ENCODE measurements at regions not wholly inside any gene's neighbourhood (a gene's known extent, or its start where the extent isn't known, plus 50 kb on each side); places are given as distances from the start of the nearest gene placed in this dataset.

DNA sequence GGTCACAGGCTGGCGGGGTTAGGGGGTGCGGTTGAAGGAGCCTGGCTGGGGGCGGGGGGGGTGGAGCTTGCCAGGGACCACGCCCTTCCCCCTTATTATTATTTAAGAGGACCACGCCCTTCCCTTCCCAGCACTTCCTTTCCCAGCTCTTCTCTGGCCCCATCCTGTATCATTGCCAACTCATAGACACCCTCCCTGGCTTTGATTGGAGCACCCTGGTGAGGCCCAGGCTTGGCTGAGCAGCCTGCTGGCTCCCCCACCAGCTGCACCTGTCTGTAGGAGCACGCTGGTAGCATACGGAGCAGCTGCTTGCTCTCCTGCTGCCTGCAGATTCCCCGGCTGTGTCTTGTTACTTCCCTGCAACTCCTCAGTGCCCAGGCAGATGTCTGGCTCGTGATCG lies 62.5 kb upstream of the PDX1 start:
- POLR2A ChIA-PET: no interaction called here
- TF ChIP-seq ARNT (IDR thresholded peaks at IDR 0.05) (no peak), SUZ12 (IDR thresholded peaks at IDR 0.05) (no peak), NFRKB (IDR thresholded peaks at IDR 0.05) (no peak), BHLHE40 (IDR thresholded peaks at IDR 0.05; ENCODE audit: borderline replicate concordance) (no peak), TARDBP (IDR thresholded peaks at IDR 0.05) (no peak), LEF1 (IDR thresholded peaks at IDR 0.05; ENCODE audit: borderline replicate concordance) (no peak), SP1 (IDR thresholded peaks at IDR 0.05) (no peak)
- CTCF ChIA-PET: no interaction called here
- DNase-seq (ENCODE audit: extremely low spot score): no peak

- no peak for DNase-seq (ENCODE audit: extremely low spot score)
- TF ChIP-seq ELF4 (IDR thresholded peaks at IDR 0.05) (no peak), ZNF384 (IDR thresholded peaks at IDR 0.05) (no peak), L3MBTL2 (conservative IDR thresholded peaks at IDR 0.05) (no peak), SP1 (IDR thresholded peaks at IDR 0.05) (no peak), ARNT (IDR thresholded peaks at IDR 0.05) (no peak), BHLHE40 (IDR thresholded peaks at IDR 0.05; ENCODE audit: borderline replicate concordance) (no peak), FOXA1 (IDR thresholded peaks at IDR 0.05) (no peak), FOXK2 (IDR thresholded peaks at IDR 0.05) (no peak)
- ChIA-PET POLR2A (no interaction called here), CTCF (no interaction called here)
Measured at GRCh38 chr13:27858046-27858445, 61.8 kb upstream of the PDX1 start.

- no peak for TF ChIP-seq SP1 (IDR thresholded peaks at IDR 0.05)
- no peak for TF ChIP-seq ZNF384 (IDR thresholded peaks at IDR 0.05)
- no peak for TF ChIP-seq CTBP1 (IDR thresholded peaks at IDR 0.05; ENCODE audit: borderline replicate concordance)
- TF ChIP-seq LEF1 (IDR thresholded peaks at IDR 0.05; ENCODE audit: borderline replicate concordance): no peak
- TF ChIP-seq ARNT (IDR thresholded peaks at IDR 0.05): no peak
- ChIA-PET CTCF (interaction anchor here (0.7 kb wide), 1 partner anchor 123 kb away, joined by 3 read pairs; no protein-coding TSS in a partner anchor), POLR2A (no interaction called here)
Measured at GRCh38 chr13:27860743-27861142, 59.1 kb upstream of the PDX1 start.

GRCh38 chr13:27861165-27861564 lies 58.6 kb upstream of the PDX1 start:
- no peak for DNase-seq (ENCODE audit: extremely low spot score)
- ChIA-PET POLR2A (no interaction called here), CTCF (interaction anchor here (0.7 kb wide), 1 partner anchor 123 kb away, joined by 3 read pairs; no protein-coding TSS in a partner anchor)
- no peak for TF ChIP-seq BHLHE40 (IDR thresholded peaks at IDR 0.05; ENCODE audit: borderline replicate concordance)
- TF ChIP-seq SP1 (IDR thresholded peaks at IDR 0.05): no peak
- TF ChIP-seq L3MBTL2 (conservative IDR thresholded peaks at IDR 0.05): no peak
- TF ChIP-seq HDGF (IDR thresholded peaks at IDR 0.05; ENCODE audit: borderline replicate concordance): no peak
- TF ChIP-seq FOXA1 (IDR thresholded peaks at IDR 0.05): no peak
- no peak for TF ChIP-seq NFRKB (IDR thresholded peaks at IDR 0.05)
- TF ChIP-seq LEF1 (IDR thresholded peaks at IDR 0.05; ENCODE audit: borderline replicate concordance): no peak
- TF ChIP-seq ARNT (IDR thresholded peaks at IDR 0.05): no peak
- no peak for TF ChIP-seq SUZ12 (IDR thresholded peaks at IDR 0.05)
- TF ChIP-seq FOXK2 (IDR thresholded peaks at IDR 0.05): no peak
- TF ChIP-seq ZNF384 (IDR thresholded peaks at IDR 0.05): no peak
- no peak for TF ChIP-seq CTBP1 (IDR thresholded peaks at IDR 0.05; ENCODE audit: borderline replicate concordance)
- no peak for TF ChIP-seq FOXM1 (IDR thresholded peaks at IDR 0.05; ENCODE audit: borderline replicate concordance)
- TF ChIP-seq, protein P1, sequence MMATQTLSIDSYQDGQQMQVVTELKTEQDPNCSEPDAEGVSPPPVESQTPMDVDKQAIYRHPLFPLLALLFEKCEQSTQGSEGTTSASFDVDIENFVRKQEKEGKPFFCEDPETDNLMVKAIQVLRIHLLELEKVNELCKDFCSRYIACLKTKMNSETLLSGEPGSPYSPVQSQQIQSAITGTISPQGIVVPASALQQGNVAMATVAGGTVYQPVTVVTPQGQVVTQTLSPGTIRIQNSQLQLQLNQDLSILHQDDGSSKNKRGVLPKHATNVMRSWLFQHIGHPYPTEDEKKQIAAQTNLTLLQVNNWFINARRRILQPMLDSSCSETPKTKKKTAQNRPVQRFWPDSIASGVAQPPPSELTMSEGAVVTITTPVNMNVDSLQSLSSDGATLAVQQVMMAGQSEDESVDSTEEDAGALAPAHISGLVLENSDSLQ (IDR thresholded peaks at IDR 0.05): no peak

More at GRCh38 chr13:27860743-27861142, 59.1 kb upstream of the PDX1 start:
- no peak for DNase-seq (ENCODE audit: extremely low spot score)

DNA sequence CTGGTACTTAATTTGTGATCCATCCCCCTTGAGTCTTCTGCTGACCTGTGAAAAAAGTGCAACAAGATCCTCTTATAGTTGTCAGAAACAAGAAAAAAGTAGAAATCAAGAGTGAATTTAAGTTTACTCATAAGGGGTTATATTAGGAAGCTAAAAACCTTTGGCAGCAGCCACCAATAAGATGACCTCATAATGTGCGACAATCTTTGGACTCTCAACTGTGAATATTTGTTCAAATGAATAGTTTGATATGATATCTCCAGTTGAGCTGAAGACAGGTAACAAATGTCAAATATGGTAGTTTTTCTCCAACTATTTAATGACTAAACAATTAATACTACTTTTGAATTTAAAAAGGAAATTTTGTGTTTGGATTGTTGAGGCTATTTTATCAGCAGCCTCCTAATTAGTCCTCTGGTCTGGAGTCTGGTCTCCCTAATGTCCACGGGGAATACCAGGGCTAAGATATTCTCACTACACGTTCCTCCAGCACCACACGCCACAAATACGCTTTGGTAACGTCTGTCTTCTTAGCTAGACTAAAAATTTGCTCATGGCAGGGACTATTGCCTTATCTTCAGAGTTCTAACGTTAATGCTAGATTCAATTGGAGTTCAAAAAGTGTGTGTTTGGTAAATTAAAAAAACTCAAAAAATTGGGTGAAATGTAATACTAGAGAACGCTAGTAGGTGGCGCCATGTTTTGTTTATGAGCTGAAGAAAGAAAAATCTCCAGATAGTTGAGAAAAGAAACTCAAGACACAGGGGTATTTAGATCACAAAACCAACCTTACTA lies 51.0 kb upstream of the PDX1 start:
- DNase-seq (ENCODE audit: extremely low spot score): no peak
- CTCF ChIA-PET: interaction anchor here (0.6 to 2.6 kb wide), 7 partner anchors 16 to 90 kb away, joined by 3 to 15 read pairs (median 3); no protein-coding TSS in a partner anchor
- POLR2A ChIA-PET: interaction anchor here (1.4 kb wide), 1 partner anchor 85 kb away, joined by 5 read pairs; no protein-coding TSS in a partner anchor
- no peak for TF ChIP-seq HDGF (IDR thresholded peaks at IDR 0.05; ENCODE audit: borderline replicate concordance)
- no peak for TF ChIP-seq NFRKB (IDR thresholded peaks at IDR 0.05)
- TF ChIP-seq CTBP1 (IDR thresholded peaks at IDR 0.05; ENCODE audit: borderline replicate concordance): no peak
- no peak for TF ChIP-seq TARDBP (IDR thresholded peaks at IDR 0.05)
- TF ChIP-seq BHLHE40 (IDR thresholded peaks at IDR 0.05; ENCODE audit: borderline replicate concordance): no peak
- no peak for TF ChIP-seq SUZ12 (IDR thresholded peaks at IDR 0.05)
- no peak for TF ChIP-seq ELF4 (IDR thresholded peaks at IDR 0.05)
- no peak for TF ChIP-seq FOXA1 (IDR thresholded peaks at IDR 0.05)
- TF ChIP-seq ZNF384 (IDR thresholded peaks at IDR 0.05): no peak
- TF ChIP-seq ARNT (IDR thresholded peaks at IDR 0.05): no peak
- TF ChIP-seq FOXM1 (IDR thresholded peaks at IDR 0.05; ENCODE audit: borderline replicate concordance): no peak
- no peak for TF ChIP-seq FOXK2 (IDR thresholded peaks at IDR 0.05)
- TF ChIP-seq L3MBTL2 (conservative IDR thresholded peaks at IDR 0.05): no peak
- no peak for TF ChIP-seq SP1 (IDR thresholded peaks at IDR 0.05)
- no peak for TF ChIP-seq LEF1 (IDR thresholded peaks at IDR 0.05; ENCODE audit: borderline replicate concordance)

DNA sequence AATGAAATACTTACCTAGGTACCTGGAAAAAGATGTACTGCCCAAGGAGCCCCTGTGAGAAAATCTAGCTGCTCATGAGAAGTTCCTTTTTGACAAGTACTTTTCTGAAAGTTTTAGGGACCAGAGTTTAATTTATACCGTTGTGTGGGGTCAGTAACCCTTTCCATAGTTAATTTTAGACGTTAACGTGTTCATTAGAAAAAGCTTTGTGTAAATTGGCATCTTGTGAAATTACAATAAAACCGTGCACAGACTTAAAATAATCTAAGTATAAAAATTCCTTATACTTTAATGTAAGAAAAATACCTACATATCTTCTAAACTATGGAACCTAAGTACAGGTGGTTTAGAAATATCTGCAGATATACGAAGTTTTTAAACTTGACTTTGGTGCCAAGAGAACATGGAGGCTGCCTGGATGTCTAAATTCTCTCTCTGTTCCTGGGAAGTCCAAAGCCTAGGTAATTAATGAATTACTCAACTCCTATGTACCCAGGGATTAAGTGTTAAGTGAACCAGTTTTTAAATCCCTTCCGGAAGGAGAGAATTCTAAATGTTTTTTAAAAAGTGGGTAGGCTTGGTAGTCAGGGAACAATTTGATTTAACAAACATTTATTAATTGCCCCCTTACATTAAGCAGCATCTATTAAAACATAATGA lies 50.2 kb upstream of the PDX1 start:
- no peak for TF ChIP-seq CTBP1 (IDR thresholded peaks at IDR 0.05; ENCODE audit: borderline replicate concordance)
- TF ChIP-seq ARNT (IDR thresholded peaks at IDR 0.05): no peak
- no peak for TF ChIP-seq BHLHE40 (IDR thresholded peaks at IDR 0.05; ENCODE audit: borderline replicate concordance)
- TF ChIP-seq HDGF (IDR thresholded peaks at IDR 0.05; ENCODE audit: borderline replicate concordance): no peak
- no peak for TF ChIP-seq L3MBTL2 (conservative IDR thresholded peaks at IDR 0.05)
- TF ChIP-seq LEF1 (IDR thresholded peaks at IDR 0.05; ENCODE audit: borderline replicate concordance): no peak
- TF ChIP-seq NFRKB (IDR thresholded peaks at IDR 0.05): no peak
- no peak for TF ChIP-seq ELF4 (IDR thresholded peaks at IDR 0.05)
- TF ChIP-seq, protein P1 (IDR thresholded peaks at IDR 0.05): no peak
- CTCF ChIA-PET: interaction anchor here (0.6 to 2.6 kb wide), 7 partner anchors 17 to 89 kb away, joined by 3 to 15 read pairs (median 3); no protein-coding TSS in a partner anchor
- POLR2A ChIA-PET: interaction anchor here (1.4 kb wide), 1 partner anchor 84 kb away, joined by 5 read pairs; no protein-coding TSS in a partner anchor
- no peak for DNase-seq (ENCODE audit: extremely low spot score)
